K562 (cell line): ENCODE measurements at regions not wholly inside any gene's neighbourhood (a gene's known extent, or its start where the extent isn't known, plus 50 kb on each side); places are given as distances from the start of the nearest gene placed in this dataset.

ENCODE experiments used
- ATAC-seq: fragments of 200-7000 bp; cut with Tn5 transposase; 3 replicates; pipeline ENCODE4 v1.9.1; 2020; ENCODE audit warnings: moderate library complexity
- BruUV-seq: library from RNA; stranded (reverse); fragments of 400-500 nt; replicated peaks from 2 replicates; lab custom pipeline; 2021; lab: Mats Ljungman, UMichigan
- CTCF ChIA-PET: fragments of 300-600 bp; formaldehyde crosslinking; extraction: SDS; loops from one replicate; lab custom pipeline; 2021; ENCODE audit warnings: low intra/inter-chr PET ratio; lab: Yijun Ruan, JAX
- POLR2A ChIA-PET: fragments of 300-600, 350-650 bp; sonication (Branson Sonifier 250); formaldehyde crosslinking; extraction: SDS; loops from one replicate; lab custom pipeline; 2021; ENCODE audit warnings: antibody characterized with exemption, inconsistent platforms; lab: Yijun Ruan, JAX
- DNase-seq, 4 experiments: peaks; one replicate each; pipeline versions ENCODE4 v3.0.0 to v3.0.0-alpha.2; 2011 to 2018; ENCODE audit warnings: low spot score in 3 of 4, mixed read lengths in 3 of 4; ENCODE audit errors: extremely low read depth in 1 of 4
- FAIRE-seq: peaks from 2 replicates; lab custom pipeline; 2011; peaks lifted over from hg19 to GRCh38; lab: Jason Lieb, UNC
- H2AFZ ChIP-seq: 2 replicates; pipeline ENCODE4 v1.6.0; 2011; ENCODE audit warnings: low read depth, low read length, control low read depth, inconsistent platforms
- H3K27ac ChIP-seq: fragments of 200-600 bp; 3 replicates; pipeline ENCODE4 v1.8.0; 2011; ENCODE audit warnings: low read depth, mild to moderate bottlenecking, control low read depth, inconsistent platforms, low read length, moderate library complexity, mixed read lengths; ENCODE audit errors: extremely low read depth
- H3K27me3 ChIP-seq, 2 experiments: fragments of 300-600 bp in 1 of 2; 2 replicates in 1 of 2; 3 replicates in 1 of 2; pipeline versions ENCODE4 v1.6.0 to v1.8.0; 2011; ENCODE audit warnings: inconsistent platforms in 2 of 2, low read length in 2 of 2, mild to moderate bottlenecking in 1 of 2, mixed read lengths in 1 of 2, moderate library complexity in 1 of 2; ENCODE audit not compliant: control insufficient read depth in 2 of 2, insufficient read depth in 2 of 2
- H3K36me3 ChIP-seq: fragments of 300-600 bp; 3 replicates; pipeline ENCODE4 v1.8.0; 2011; ENCODE audit warnings: mild to moderate bottlenecking, low read length, inconsistent platforms; ENCODE audit not compliant: control insufficient read depth, insufficient read depth
- H3K4me1 ChIP-seq, 2 experiments: fragments of 200-600 bp in 1 of 2; replicated peaks in 1 of 2; 2 replicates in 1 of 2; 3 replicates in 1 of 2; pipeline versions ENCODE4 v1.5.1 to v1.8.0; 2011; ENCODE audit warnings: inconsistent platforms in 2 of 2, low read length in 2 of 2, mild to moderate bottlenecking in 1 of 2, mixed read lengths in 1 of 2, moderate library complexity in 1 of 2; ENCODE audit not compliant: control insufficient read depth in 2 of 2, insufficient read depth in 2 of 2
- H3K4me2 ChIP-seq: 2 replicates; pipeline ENCODE4 v1.6.1; 2011; ENCODE audit warnings: low read length, control low read depth, inconsistent platforms, mixed read lengths; ENCODE audit not compliant: insufficient read depth
- H3K4me3 ChIP-seq: fragments of 200-600 bp; sonication (generic), shearing (Covaris generic); 2 replicates; pipeline ENCODE4 v1.5.1; 2016; ENCODE audit warnings: control low read depth, inconsistent platforms
- H3K79me2 ChIP-seq: fragments of 200-600 bp; 3 replicates; pipeline ENCODE4 v1.8.0; 2011; ENCODE audit warnings: low read length, inconsistent platforms; ENCODE audit not compliant: control insufficient read depth, insufficient read depth
- H3K9ac ChIP-seq, 2 experiments: 2 replicates each; pipeline versions ENCODE4 v1.6.0 to v1.6.1; 2011; ENCODE audit warnings: low read depth in 2 of 2, low read length in 2 of 2, control low read depth in 1 of 2, inconsistent platforms in 1 of 2, mild to moderate bottlenecking in 1 of 2, mixed read lengths in 1 of 2; ENCODE audit not compliant: insufficient read depth in 1 of 2
- H3K9me1 ChIP-seq: one replicate; pipeline ENCODE4 v1.6.0; 2011; ENCODE audit warnings: inconsistent platforms, mild to moderate bottlenecking, low read length, moderate library complexity; ENCODE audit not compliant: control insufficient read depth, insufficient read depth
- H3K9me3 ChIP-seq: replicated peaks from 2 replicates; pipeline ENCODE4 v1.5.1; 2011; ENCODE audit warnings: low read depth, low read length, inconsistent platforms; ENCODE audit not compliant: control insufficient read depth, insufficient read depth
- H4K20me1 ChIP-seq: replicated peaks from 2 replicates; pipeline ENCODE4 v1.6.1; 2011; ENCODE audit warnings: low read length, inconsistent platforms, mixed read lengths; ENCODE audit not compliant: control insufficient read depth, insufficient read depth
- ATF7 ChIP-seq: fragments of 450-650 bp; IDR thresholded peaks from 2 replicates; pipeline ENCODE4 v1.7.1; 2014; ENCODE audit warnings: mild to moderate bottlenecking, moderate library complexity
- NCOA6 ChIP-seq: fragments of 450-650 bp; IDR thresholded peaks from 2 replicates; pipeline ENCODE4 v1.6.1; 2017; ENCODE audit warnings: mild to moderate bottlenecking
- RFX1 ChIP-seq: fragments of 450-650 bp; IDR thresholded peaks from 2 replicates; pipeline ENCODE4 v1.6.1; 2016; ENCODE audit warnings: mild to moderate bottlenecking, moderate library complexity
- SOX6 ChIP-seq: fragments of 450-650 bp; IDR thresholded peaks from 2 replicates; pipeline ENCODE4 v1.6.1; 2014; ENCODE audit warnings: mild to moderate bottlenecking
- TBL1XR1 ChIP-seq, 2 experiments: IDR thresholded peaks; 2 replicates each; pipeline ENCODE4 v1.6.1; 2012; ENCODE audit warnings: improper control_type of control experiment in 2 of 2, low read length in 2 of 2, mild to moderate bottlenecking in 1 of 2
- ZNF232 ChIP-seq: sonication (generic); formaldehyde crosslinking; IDR thresholded peaks from 2 replicates; pipeline ENCODE4 v1.8.0; 2022; ENCODE audit warnings: mild to moderate bottlenecking, missing genetic modification reagents
- ZNF316 ChIP-seq: fragments of 450-650 bp; IDR thresholded peaks from 2 replicates; pipeline ENCODE4 v1.6.1; 2016
- WGBS: fragments of 100-300 bp; shearing (Covaris generic); methylation state at CpG from one replicate; pipeline ENCODE4 v1.1.6; 2016; ENCODE audit warnings: low coverage, mixed read lengths; ENCODE audit not compliant: insufficient coverage; ENCODE audit errors: missing lambda C conversion rate; 5-methylcytosine and 5-hydroxymethylcytosine counted together
- in situ Hi-C: fragments of 300-500 bp; cut with MboI; formaldehyde crosslinking; loops from 4 replicates; pipeline ENCODE4 v1.15.0; 2018; ENCODE audit warnings: inconsistent platforms, mixed read lengths
- intact Hi-C: fragments of 100-400 bp; cut with micrococcal nuclease; formaldehyde crosslinking; loops from 2 replicates; pipeline ENCODE4 v1.14.2; 2022
- TF ChIP-seq, protein P1 (sequence below): fragments of 450-650 bp; IDR thresholded peaks from 2 replicates; pipeline ENCODE4 v1.6.1; 2014; ENCODE audit warnings: low read depth, mild to moderate bottlenecking, moderate library complexity, borderline replicate concordance
- TF ChIP-seq, protein P2 (sequence below), 2 experiments: fragments of 450-650 bp in 1 of 2; IDR thresholded peaks; 2 replicates each; pipeline ENCODE4 v1.6.1; 2011 to 2017; ENCODE audit warnings: low read depth in 2 of 2, antibody characterized with exemption in 1 of 2, borderline replicate concordance in 1 of 2, low read length in 1 of 2, mild to moderate bottlenecking in 1 of 2, mixed read lengths in 1 of 2; ENCODE audit not compliant: control insufficient read depth in 1 of 2
- TF ChIP-seq, protein P3 (sequence below): fragments of 450-650 bp; IDR thresholded peaks from 2 replicates; pipeline ENCODE4 v1.6.1; 2016

DNA sequence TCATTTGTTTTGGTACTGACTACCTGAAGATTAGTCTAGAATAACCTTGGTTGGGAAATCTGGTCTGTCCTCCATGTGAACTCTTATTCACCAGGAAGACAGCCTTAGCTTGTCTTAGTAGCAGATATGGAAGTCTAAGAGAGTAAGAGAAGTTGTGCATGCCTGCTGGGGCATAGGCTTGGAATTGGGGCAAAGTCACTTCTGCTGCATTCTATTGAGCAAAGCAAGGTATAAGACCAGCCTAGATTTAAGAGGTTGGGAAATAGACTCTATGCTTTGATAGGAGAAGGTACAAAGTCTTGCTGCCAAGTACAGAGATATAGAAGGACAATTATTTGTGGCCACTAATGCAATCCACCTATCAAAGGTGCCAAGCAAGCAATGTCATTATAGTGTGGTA, 464.0 kb upstream of the BOD1L1 start:
- in situ Hi-C loops (no loop called here), intact Hi-C loops (no loop called here)
- no peak overlapping the region for H3K9ac ChIP-seq
- no peaks in the 10 kb centered on the region for H3K9me3 ChIP-seq
- BruUV-seq, result no TSS peak
- no peaks in the 10 kb centered on the region for H3K9me1 ChIP-seq
- DNase-seq (no peak), ATAC-seq (no peak), FAIRE-seq (no peak)
- no peaks in the 10 kb centered on the region for H3K79me2 ChIP-seq
- H4K20me1 ChIP-seq, result no peaks in the 10 kb centered on the region
- H2AFZ ChIP-seq, result no peak overlapping the region
- H3K4me1 ChIP-seq, result no peaks in the 10 kb centered on the region
- no peak overlapping the region for H3K27ac ChIP-seq
- H3K4me2 ChIP-seq, result no peak overlapping the region
- no peaks in the 10 kb centered on the region for H3K27me3 ChIP-seq
- H3K36me3 ChIP-seq, result no peaks in the 10 kb centered on the region
- ChIA-PET CTCF (no interaction called here), POLR2A (no interaction called here)
- H3K4me3 ChIP-seq, result no peak overlapping the region
- TF ChIP-seq, protein P1, sequence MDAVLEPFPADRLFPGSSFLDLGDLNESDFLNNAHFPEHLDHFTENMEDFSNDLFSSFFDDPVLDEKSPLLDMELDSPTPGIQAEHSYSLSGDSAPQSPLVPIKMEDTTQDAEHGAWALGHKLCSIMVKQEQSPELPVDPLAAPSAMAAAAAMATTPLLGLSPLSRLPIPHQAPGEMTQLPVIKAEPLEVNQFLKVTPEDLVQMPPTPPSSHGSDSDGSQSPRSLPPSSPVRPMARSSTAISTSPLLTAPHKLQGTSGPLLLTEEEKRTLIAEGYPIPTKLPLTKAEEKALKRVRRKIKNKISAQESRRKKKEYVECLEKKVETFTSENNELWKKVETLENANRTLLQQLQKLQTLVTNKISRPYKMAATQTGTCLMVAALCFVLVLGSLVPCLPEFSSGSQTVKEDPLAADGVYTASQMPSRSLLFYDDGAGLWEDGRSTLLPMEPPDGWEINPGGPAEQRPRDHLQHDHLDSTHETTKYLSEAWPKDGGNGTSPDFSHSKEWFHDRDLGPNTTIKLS, result no peak

DNA sequence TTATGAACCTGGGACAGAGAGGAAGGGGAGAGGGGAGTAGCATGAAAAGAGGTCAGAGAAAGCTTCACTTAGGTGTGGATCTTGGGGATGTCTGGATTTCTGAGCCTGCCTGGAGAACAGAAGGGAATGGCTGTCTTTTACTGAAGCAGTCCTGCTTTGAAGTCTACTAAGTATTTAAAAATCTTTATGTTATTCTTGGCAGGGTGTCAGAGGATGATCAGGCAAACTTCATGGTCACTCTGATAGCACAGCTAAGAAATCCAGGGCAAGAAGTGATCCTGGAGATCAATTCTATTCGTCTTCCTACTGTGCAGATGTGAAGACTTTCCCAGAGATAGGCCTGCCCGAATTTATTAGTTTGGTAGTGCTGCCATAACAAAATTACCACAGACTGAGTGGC, 464.4 kb upstream of the BOD1L1 start:
- no peaks in the 10 kb centered on the region for H3K27me3 ChIP-seq
- no peaks in the 10 kb centered on the region for H3K79me2 ChIP-seq
- no peaks in the 10 kb centered on the region for H3K9me1 ChIP-seq
- BruUV-seq, result no TSS peak
- ChIA-PET CTCF (no interaction called here), POLR2A (no interaction called here)
- ATAC-seq (no peak), FAIRE-seq (no peak), DNase-seq (no peak)
- H3K36me3 ChIP-seq, result no peaks in the 10 kb centered on the region
- H2AFZ ChIP-seq, result no peak overlapping the region
- no peak overlapping the region for H3K4me2 ChIP-seq
- TF ChIP-seq TBL1XR1 (IDR thresholded peaks at IDR 0.05; ENCODE audit: low read length in 2 of 2) (no peak), ZNF316 (no peak), RFX1 (no peak), NCOA6 (no peak), ZNF232 (no peak), ATF7 (no peak), SOX6 (no peak)
- TF ChIP-seq, protein P2, sequence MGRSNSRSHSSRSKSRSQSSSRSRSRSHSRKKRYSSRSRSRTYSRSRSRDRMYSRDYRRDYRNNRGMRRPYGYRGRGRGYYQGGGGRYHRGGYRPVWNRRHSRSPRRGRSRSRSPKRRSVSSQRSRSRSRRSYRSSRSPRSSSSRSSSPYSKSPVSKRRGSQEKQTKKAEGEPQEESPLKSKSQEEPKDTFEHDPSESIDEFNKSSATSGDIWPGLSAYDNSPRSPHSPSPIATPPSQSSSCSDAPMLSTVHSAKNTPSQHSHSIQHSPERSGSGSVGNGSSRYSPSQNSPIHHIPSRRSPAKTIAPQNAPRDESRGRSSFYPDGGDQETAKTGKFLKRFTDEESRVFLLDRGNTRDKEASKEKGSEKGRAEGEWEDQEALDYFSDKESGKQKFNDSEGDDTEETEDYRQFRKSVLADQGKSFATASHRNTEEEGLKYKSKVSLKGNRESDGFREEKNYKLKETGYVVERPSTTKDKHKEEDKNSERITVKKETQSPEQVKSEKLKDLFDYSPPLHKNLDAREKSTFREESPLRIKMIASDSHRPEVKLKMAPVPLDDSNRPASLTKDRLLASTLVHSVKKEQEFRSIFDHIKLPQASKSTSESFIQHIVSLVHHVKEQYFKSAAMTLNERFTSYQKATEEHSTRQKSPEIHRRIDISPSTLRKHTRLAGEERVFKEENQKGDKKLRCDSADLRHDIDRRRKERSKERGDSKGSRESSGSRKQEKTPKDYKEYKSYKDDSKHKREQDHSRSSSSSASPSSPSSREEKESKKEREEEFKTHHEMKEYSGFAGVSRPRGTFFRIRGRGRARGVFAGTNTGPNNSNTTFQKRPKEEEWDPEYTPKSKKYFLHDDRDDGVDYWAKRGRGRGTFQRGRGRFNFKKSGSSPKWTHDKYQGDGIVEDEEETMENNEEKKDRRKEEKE (IDR thresholded peaks at IDR 0.05; ENCODE audit: borderline replicate concordance in 1 of 2, control insufficient read depth in 1 of 2, low read depth in 2 of 2, low read length in 1 of 2), result no peak
- TF ChIP-seq, protein P3, sequence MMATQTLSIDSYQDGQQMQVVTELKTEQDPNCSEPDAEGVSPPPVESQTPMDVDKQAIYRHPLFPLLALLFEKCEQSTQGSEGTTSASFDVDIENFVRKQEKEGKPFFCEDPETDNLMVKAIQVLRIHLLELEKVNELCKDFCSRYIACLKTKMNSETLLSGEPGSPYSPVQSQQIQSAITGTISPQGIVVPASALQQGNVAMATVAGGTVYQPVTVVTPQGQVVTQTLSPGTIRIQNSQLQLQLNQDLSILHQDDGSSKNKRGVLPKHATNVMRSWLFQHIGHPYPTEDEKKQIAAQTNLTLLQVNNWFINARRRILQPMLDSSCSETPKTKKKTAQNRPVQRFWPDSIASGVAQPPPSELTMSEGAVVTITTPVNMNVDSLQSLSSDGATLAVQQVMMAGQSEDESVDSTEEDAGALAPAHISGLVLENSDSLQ, result no peak
- in situ Hi-C loops, result no loop called here
- no peak overlapping the region for H3K27ac ChIP-seq
- H4K20me1 ChIP-seq, result no peaks in the 10 kb centered on the region
- intact Hi-C loops, result no loop called here
- H3K9me3 ChIP-seq, result no peaks in the 10 kb centered on the region
- H3K4me3 ChIP-seq, result no peak overlapping the region
- no peak overlapping the region for H3K9ac ChIP-seq
- no peaks in the 10 kb centered on the region for H3K4me1 ChIP-seq
- 0% methylated on average over 2 of the region's 2 CpGs for WGBS
